IMR-90 (cell line): ENCODE measurements at regions not wholly inside any gene's neighbourhood (a gene's known extent, or its start where the extent isn't known, plus 50 kb on each side); places are given as distances from the start of the nearest gene placed in this dataset.

Experiments used
- ATAC-seq: fragments of 200-7000 bp; cut with Tn5 transposase; 2 replicates; pipeline ENCODE4 v1.9.1; 2020; ENCODE audit warnings: low read depth, mild to moderate bottlenecking, moderate library complexity
- BruUV-seq: library from RNA; stranded (reverse); fragments of 400-500 nt; replicated peaks from 2 replicates; lab custom pipeline; 2021; lab: Mats Ljungman, UMichigan
- CTCF ChIA-PET: fragments of 300-600 bp; formaldehyde crosslinking; extraction: SDS; loops from one replicate; lab custom pipeline; 2021; ENCODE audit warnings: antibody characterized with exemption; lab: Yijun Ruan, JAX
- POLR2A ChIA-PET: fragments of 300-600 bp; sonication (Branson Sonifier 250); formaldehyde crosslinking; loops from one replicate; lab custom pipeline; 2022; ENCODE audit warnings: antibody characterized with exemption; ENCODE audit not compliant: unreplicated experiment; lab: Charles Lee
- DNase-seq: peaks from one replicate; pipeline ENCODE4 v3.0.0; 2013
- H2AFZ ChIP-seq: replicated peaks from 2 replicates; pipeline ENCODE3; 2013; ENCODE audit warnings: low read length, mild to moderate bottlenecking; ENCODE audit not compliant: poor library complexity
- H2AK5ac ChIP-seq: 2 replicates; pipeline ENCODE4 v1.6.1; 2013; ENCODE audit warnings: low read depth, low read length, inconsistent platforms
- H2AK9ac ChIP-seq: replicated peaks from 2 replicates; pipeline ENCODE3; 2013; ENCODE audit warnings: mild to moderate bottlenecking, low read depth, low read length, moderate library complexity; ENCODE audit not compliant: poor library complexity
- H2BK120ac ChIP-seq: 2 replicates; pipeline ENCODE4 v1.6.1; 2013; ENCODE audit warnings: low read depth, low read length, inconsistent platforms
- H2BK15ac ChIP-seq: 3 replicates; pipeline ENCODE4 v1.6.1; 2013; ENCODE audit warnings: low read depth, low read length, inconsistent platforms
- H2BK20ac ChIP-seq: 2 replicates; pipeline ENCODE4 v1.6.1; 2013; ENCODE audit warnings: low read depth, mild to moderate bottlenecking, inconsistent platforms, low read length, moderate library complexity
- H2BK5ac ChIP-seq: 2 replicates; pipeline ENCODE4 v1.6.1; 2013; ENCODE audit warnings: mild to moderate bottlenecking, low read depth, low read length, inconsistent platforms; ENCODE audit not compliant: poor library complexity, severe bottlenecking
- H3K14ac ChIP-seq: replicated peaks from 2 replicates; pipeline ENCODE4 v1.6.1; 2013; ENCODE audit warnings: low read depth, low read length, inconsistent platforms
- H3K18ac ChIP-seq: 2 replicates; pipeline ENCODE4 v1.6.1; 2013; ENCODE audit warnings: low read depth, low read length, control low read depth
- H3K23ac ChIP-seq: 2 replicates; pipeline ENCODE4 v1.6.1; 2013; ENCODE audit warnings: low read depth, low read length, inconsistent platforms
- H3K27ac ChIP-seq: 2 replicates; pipeline ENCODE4 v1.5.1; 2013; ENCODE audit warnings: mild to moderate bottlenecking, control low read depth, low read length; ENCODE audit not compliant: insufficient read depth
- H3K27me3 ChIP-seq: 2 replicates; pipeline ENCODE4 v1.6.1; 2013; ENCODE audit warnings: low read length; ENCODE audit not compliant: control insufficient read depth, insufficient read depth
- H3K36me3 ChIP-seq: 2 replicates; pipeline ENCODE4 v1.6.1; 2013; ENCODE audit warnings: low read length, mixed read lengths; ENCODE audit not compliant: control insufficient read depth, insufficient read depth
- H3K4ac ChIP-seq: 2 replicates; pipeline ENCODE4 v1.6.1; 2013; ENCODE audit warnings: low read depth, low read length, inconsistent platforms
- H3K4me1 ChIP-seq: 2 replicates; pipeline ENCODE4 v1.6.1; 2013; ENCODE audit warnings: low read length, mixed read lengths; ENCODE audit not compliant: control insufficient read depth, insufficient read depth
- H3K4me2 ChIP-seq: 2 replicates; pipeline ENCODE4 v1.6.1; 2013; ENCODE audit warnings: low read depth, mild to moderate bottlenecking, control low read depth, low read length, moderate library complexity
- H3K4me3 ChIP-seq: 2 replicates; pipeline ENCODE4 v1.5.1; 2013; ENCODE audit warnings: low read depth, mild to moderate bottlenecking, control low read depth, low read length, moderate library complexity; ENCODE audit not compliant: insufficient read depth
- H3K56ac ChIP-seq: 2 replicates; pipeline ENCODE4 v1.6.1; 2013; ENCODE audit warnings: low read length, inconsistent platforms; ENCODE audit not compliant: insufficient read depth; ENCODE audit errors: extremely low read depth
- H3K79me1 ChIP-seq, 2 experiments: 2 replicates each; pipeline ENCODE4 v1.6.1; 2013; ENCODE audit warnings: low read length in 2 of 2, inconsistent platforms in 1 of 2, low read depth in 1 of 2
- H3K9ac ChIP-seq: 2 replicates; pipeline ENCODE4 v1.6.1; 2013; ENCODE audit warnings: low read depth, low read length, control low read depth
- H3K9me1 ChIP-seq: 2 replicates; pipeline ENCODE4 v1.6.1; 2013; ENCODE audit warnings: low read length, inconsistent platforms; ENCODE audit not compliant: insufficient read depth
- H3K9me3 ChIP-seq: 2 replicates; pipeline ENCODE4 v1.6.1; 2013; ENCODE audit warnings: low read length; ENCODE audit not compliant: control insufficient read depth, insufficient read depth
- H4K20me1 ChIP-seq: 2 replicates; pipeline ENCODE4 v1.6.1; 2013; ENCODE audit warnings: low read length, inconsistent platforms; ENCODE audit not compliant: insufficient read depth
- H4K5ac ChIP-seq: 2 replicates; pipeline ENCODE4 v1.6.1; 2013; ENCODE audit warnings: mild to moderate bottlenecking, low read depth, low read length, control low read depth
- H4K8ac ChIP-seq, 2 experiments: 2 replicates each; pipeline ENCODE4 v1.6.1; 2013; ENCODE audit warnings: low read depth in 2 of 2, low read length in 2 of 2, control low read depth in 1 of 2, inconsistent platforms in 1 of 2
- H4K91ac ChIP-seq: 2 replicates; pipeline ENCODE4 v1.6.1; 2013; ENCODE audit warnings: low read depth, low read length, inconsistent platforms; ENCODE audit not compliant: insufficient read depth
- BHLHE40 ChIP-seq: fragments of 150-350 bp; IDR thresholded peaks from 2 replicates; pipeline ENCODE4 v1.6.1; 2016; ENCODE audit warnings: mild to moderate bottlenecking, low read depth, low read length
- CEBPB ChIP-seq: IDR thresholded peaks from 2 replicates; pipeline ENCODE4 v1.6.1; 2012; ENCODE audit warnings: low read depth, low read length, improper control_type of control experiment
- CHD1 ChIP-seq: IDR thresholded peaks from 2 replicates; pipeline ENCODE4 v1.6.1; 2012; ENCODE audit warnings: low read depth, low read length, improper control_type of control experiment
- FOS ChIP-seq: fragments of 150-350 bp; IDR thresholded peaks from 2 replicates; pipeline ENCODE4 v1.6.1; 2016; ENCODE audit warnings: low read depth, low read length
- MAFK ChIP-seq: IDR thresholded peaks from 2 replicates; pipeline ENCODE4 v1.6.1; 2012; ENCODE audit warnings: low read depth, low read length, improper control_type of control experiment
- MAZ ChIP-seq: IDR thresholded peaks from 2 replicates; pipeline ENCODE4 v1.6.1; 2012; ENCODE audit warnings: low read depth, mild to moderate bottlenecking, low read length, improper control_type of control experiment, moderate library complexity, borderline replicate concordance
- NFE2L2 ChIP-seq: fragments of 150-350 bp; IDR thresholded peaks from 2 replicates; pipeline ENCODE4 v1.6.1; 2016; ENCODE audit warnings: low read depth, mild to moderate bottlenecking, low read length
- POLR2A ChIP-seq: IDR thresholded peaks from 2 replicates; pipeline ENCODE4 v1.6.1; 2012; ENCODE audit warnings: mild to moderate bottlenecking, low read depth, low read length
- RAD21 ChIP-seq: IDR thresholded peaks from 2 replicates; pipeline ENCODE4 v1.6.1; 2012; ENCODE audit warnings: low read length, improper control_type of control experiment
- RCOR1 ChIP-seq: IDR thresholded peaks from 2 replicates; pipeline ENCODE4 v1.6.1; 2012; ENCODE audit warnings: mild to moderate bottlenecking, low read length, improper control_type of control experiment; ENCODE audit not compliant: insufficient replicate concordance
- RFX5 ChIP-seq: IDR thresholded peaks from 2 replicates; pipeline ENCODE4 v1.8.0; 2012; ENCODE audit warnings: low read depth, mild to moderate bottlenecking, low read length, moderate library complexity
- SMC3 ChIP-seq: fragments of 150-350 bp; IDR thresholded peaks from 2 replicates; pipeline ENCODE4 v1.6.1; 2016; ENCODE audit warnings: low read depth, mild to moderate bottlenecking, antibody characterized with exemption, low read length, moderate library complexity
- WGBS, 2 experiments: methylation state at CpG; one replicate each; pipeline versions ENCODE4 v1.1.5 to v1.1.7; 2013; ENCODE audit warnings: missing lambda C conversion rate in 2 of 2; ENCODE audit not compliant: insufficient read length in 1 of 2; ENCODE audit errors: extremely low coverage in 2 of 2; 5-methylcytosine and 5-hydroxymethylcytosine counted together
- dilution Hi-C: fragments of 300-500 bp; cut with HindIII; formaldehyde crosslinking; loops from one replicate; pipeline ENCODE4 v1.14.3; 2018; ENCODE audit warnings: low sequenced_read_pairs; ENCODE audit not compliant: unreplicated experiment
- in situ Hi-C: fragments of 300-500 bp; cut with MboI; formaldehyde crosslinking; loops from 3 replicates; pipeline ENCODE4 v1.14.3; 2019; ENCODE audit warnings: low sequenced_read_pairs, inconsistent platforms, mixed read lengths
- intact Hi-C: fragments of 100-400 bp; cut with micrococcal nuclease; formaldehyde crosslinking; loops from 2 replicates; pipeline ENCODE4 v1.10.0; 2022
- TF ChIP-seq, protein P1 (sequence below): conservative IDR thresholded peaks from 2 replicates; pipeline ENCODE4 v1.5.1; 2012; ENCODE audit warnings: mild to moderate bottlenecking, low read depth, low read length, improper control_type of control experiment
- TF ChIP-seq, protein P2 (sequence below): fragments of 150-350 bp; IDR thresholded peaks from 2 replicates; pipeline ENCODE4 v1.6.1; 2017; ENCODE audit warnings: mild to moderate bottlenecking, antibody characterized with exemption, low read length, low read depth

DNA sequence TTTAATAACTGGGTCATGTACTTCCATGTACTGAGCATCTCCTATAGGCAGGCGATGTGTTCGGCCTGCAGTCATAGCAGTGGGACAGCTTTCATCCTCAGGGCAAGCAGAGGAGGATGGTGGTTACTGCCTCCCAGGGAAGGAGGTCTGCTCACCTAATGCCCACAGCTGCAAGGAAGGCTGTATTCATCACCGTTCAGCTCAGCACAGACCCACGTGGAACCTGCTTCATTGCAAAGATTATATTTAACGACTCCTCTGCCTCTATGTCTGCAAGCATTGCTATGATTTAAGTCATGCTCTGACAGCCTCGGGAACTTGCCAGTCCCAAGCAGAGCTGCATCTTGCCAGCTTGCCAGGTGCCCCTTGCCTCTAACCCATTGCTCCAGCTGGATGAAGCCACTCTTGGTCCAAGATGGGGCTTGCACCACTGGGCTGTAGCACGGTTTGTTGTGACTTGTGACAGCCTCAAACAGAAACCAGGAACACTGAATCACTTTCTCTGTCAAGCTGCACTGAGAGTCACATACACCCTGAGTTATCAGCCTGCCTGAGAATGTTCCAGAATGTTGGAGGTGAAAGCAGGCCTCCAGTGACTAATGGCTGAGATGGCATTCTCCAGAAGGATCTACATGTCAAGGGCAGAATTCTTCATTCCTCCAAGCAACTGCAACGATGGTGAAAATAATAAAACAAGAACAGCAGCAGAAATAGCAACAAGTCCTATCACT, 651.1 kb upstream of the ID2 start:
- intact Hi-C loops = no loop called here
- no peak overlapping the region for H2AFZ ChIP-seq
- no peak overlapping the region for H2BK5ac ChIP-seq
- no peak overlapping the region for H3K14ac ChIP-seq
- no peaks in the 10 kb centered on the region for H3K36me3 ChIP-seq
- no peak overlapping the region for H3K23ac ChIP-seq
- no peak overlapping the region for H4K8ac ChIP-seq
- H2BK120ac ChIP-seq = no peak overlapping the region
- H4K5ac ChIP-seq = no peak overlapping the region
- no peak overlapping the region for H3K4me2 ChIP-seq
- H2AK5ac ChIP-seq = no peak overlapping the region
- H3K4me3 ChIP-seq = no peak overlapping the region
- H2BK20ac ChIP-seq = no peak overlapping the region
- ATAC-seq (no peak), DNase-seq (peak; percentile 11)
- H3K9me3 ChIP-seq = no peaks in the 10 kb centered on the region
- ChIA-PET POLR2A (no interaction called here), CTCF (no interaction called here)
- no peak overlapping the region for H2BK15ac ChIP-seq
- H2AK9ac ChIP-seq = peak overlapping the region; percentile 35
- H3K18ac ChIP-seq = no peak overlapping the region
- no peak overlapping the region for H3K9ac ChIP-seq
- H4K91ac ChIP-seq = no peak overlapping the region
- no peaks in the 10 kb centered on the region for H3K79me1 ChIP-seq
- H3K4ac ChIP-seq = no peak overlapping the region
- BruUV-seq = no TSS peak
- H3K4me1 ChIP-seq = no peaks in the 10 kb centered on the region
- H3K27ac ChIP-seq = no peak overlapping the region
- H4K20me1 ChIP-seq = no peaks in the 10 kb centered on the region
- no peaks in the 10 kb centered on the region; the same call in 1 of the 2 replicates for H3K27me3 ChIP-seq
- in situ Hi-C loops = no loop called here
- TF ChIP-seq MAZ (no peak), SMC3 (no peak), MAFK (no peak), RFX5 (no peak), FOS (no peak), RAD21 (no peak), POLR2A (no peak), NFE2L2 (no peak), CHD1 (no peak), CEBPB (no peak), RCOR1 (no peak), BHLHE40 (no peak)
- TF ChIP-seq, protein P1, sequence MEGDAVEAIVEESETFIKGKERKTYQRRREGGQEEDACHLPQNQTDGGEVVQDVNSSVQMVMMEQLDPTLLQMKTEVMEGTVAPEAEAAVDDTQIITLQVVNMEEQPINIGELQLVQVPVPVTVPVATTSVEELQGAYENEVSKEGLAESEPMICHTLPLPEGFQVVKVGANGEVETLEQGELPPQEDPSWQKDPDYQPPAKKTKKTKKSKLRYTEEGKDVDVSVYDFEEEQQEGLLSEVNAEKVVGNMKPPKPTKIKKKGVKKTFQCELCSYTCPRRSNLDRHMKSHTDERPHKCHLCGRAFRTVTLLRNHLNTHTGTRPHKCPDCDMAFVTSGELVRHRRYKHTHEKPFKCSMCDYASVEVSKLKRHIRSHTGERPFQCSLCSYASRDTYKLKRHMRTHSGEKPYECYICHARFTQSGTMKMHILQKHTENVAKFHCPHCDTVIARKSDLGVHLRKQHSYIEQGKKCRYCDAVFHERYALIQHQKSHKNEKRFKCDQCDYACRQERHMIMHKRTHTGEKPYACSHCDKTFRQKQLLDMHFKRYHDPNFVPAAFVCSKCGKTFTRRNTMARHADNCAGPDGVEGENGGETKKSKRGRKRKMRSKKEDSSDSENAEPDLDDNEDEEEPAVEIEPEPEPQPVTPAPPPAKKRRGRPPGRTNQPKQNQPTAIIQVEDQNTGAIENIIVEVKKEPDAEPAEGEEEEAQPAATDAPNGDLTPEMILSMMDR = no peak
- TF ChIP-seq, protein P2, sequence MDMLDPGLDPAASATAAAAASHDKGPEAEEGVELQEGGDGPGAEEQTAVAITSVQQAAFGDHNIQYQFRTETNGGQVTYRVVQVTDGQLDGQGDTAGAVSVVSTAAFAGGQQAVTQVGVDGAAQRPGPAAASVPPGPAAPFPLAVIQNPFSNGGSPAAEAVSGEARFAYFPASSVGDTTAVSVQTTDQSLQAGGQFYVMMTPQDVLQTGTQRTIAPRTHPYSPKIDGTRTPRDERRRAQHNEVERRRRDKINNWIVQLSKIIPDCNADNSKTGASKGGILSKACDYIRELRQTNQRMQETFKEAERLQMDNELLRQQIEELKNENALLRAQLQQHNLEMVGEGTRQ = no peak
- no peaks in the 10 kb centered on the region for H3K9me1 ChIP-seq
- no peak overlapping the region for H3K56ac ChIP-seq
- dilution Hi-C loops = no loop called here
- WGBS, 2 experiments = 54% methylated on average over 5 of the region's 8 CpGs; no CpG with 5 or more reads in 1 of the 2 experiments
